LNCaP clone FGC (cell line): ENCODE measurements at regions not wholly inside any gene's neighbourhood (a gene's known extent, or its start where the extent isn't known, plus 50 kb on each side); places are given as distances from the start of the nearest gene placed in this dataset.
"Not testable (repeated sequence)": the region's sequence is repeated elsewhere in the genome, so short reads cannot be mapped to it uniquely, and the experiment has no call there.

ENCODE experiments used
- DNase-seq: peaks from one replicate; pipeline ENCODE4 v3.0.0-alpha.2; 2011; ENCODE audit warnings: low read depth
- H3K4me3 ChIP-seq: 2 replicates; pipeline ENCODE4 v1.5.1; 2011; ENCODE audit warnings: mild to moderate bottlenecking, low read depth, low read length, control low read depth
- CTCF ChIP-seq: IDR thresholded peaks from 2 replicates; pipeline ENCODE4 v1.5.1; 2012; ENCODE audit warnings: mild to moderate bottlenecking; ENCODE audit not compliant: control insufficient read depth, insufficient read depth; ENCODE audit errors: extremely low read depth

- no peak overlapping the region for H3K4me3 ChIP-seq
- no peak for TF ChIP-seq CTCF
- DNase-seq = no peak
These were observed 152.2 kb downstream of the MTX2 start for GRCh38 chr2:176421297-176422050.

- no peak overlapping the region for H3K4me3 ChIP-seq
- peak; percentile 75 for DNase-seq
- TF ChIP-seq CTCF = no peak
These were observed 154.6 kb downstream of the MTX2 start for GRCh38 chr2:176423819-176424218.

DNA sequence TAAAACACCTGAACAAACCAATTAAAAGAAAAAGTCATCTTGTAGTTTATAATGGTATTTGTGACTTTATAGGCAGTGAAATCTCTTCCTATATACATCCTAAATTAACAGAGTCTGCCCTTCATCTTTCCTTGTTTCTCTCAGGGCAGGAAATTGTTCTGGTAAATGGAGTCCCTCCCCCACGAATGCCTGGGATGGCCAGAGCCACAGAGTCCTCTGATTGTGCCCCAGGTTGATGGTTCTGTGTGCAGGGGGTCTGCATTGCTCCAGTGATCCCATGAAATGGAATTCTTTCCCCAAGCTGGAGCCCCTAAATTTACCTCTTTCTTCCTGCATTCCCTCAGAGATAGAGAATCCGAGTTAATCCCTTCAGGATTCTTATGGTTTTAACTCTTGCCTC is 155.5 kb downstream of the MTX2 start:
- no peak for TF ChIP-seq CTCF
- DNase-seq = no peak
- H3K4me3 ChIP-seq = no peak overlapping the region

DNA sequence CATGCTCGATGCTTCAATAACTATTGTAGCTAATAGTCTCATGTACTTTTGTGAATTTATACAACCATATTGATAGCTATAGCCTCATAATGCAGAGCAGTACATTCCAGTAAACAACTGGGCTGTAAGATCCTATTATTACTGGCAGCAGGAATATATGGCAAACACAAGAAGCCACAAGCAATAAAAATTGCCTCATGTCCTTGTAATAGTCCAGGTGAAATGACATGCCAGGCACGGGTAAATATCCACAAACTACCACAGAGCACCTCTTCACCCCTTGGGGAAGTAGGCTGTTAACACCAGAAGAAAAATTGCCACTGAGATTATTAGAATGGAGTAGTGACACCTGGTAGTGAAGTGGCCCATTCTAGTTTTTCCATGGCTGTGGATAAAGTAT is 158.3 kb downstream of the MTX2 start:
- TF ChIP-seq CTCF = no peak

GRCh38 chr2:176428944-176429469 is 159.8 kb downstream of the MTX2 start:
- not testable (repeated sequence) for DNase-seq, H3K4me3 ChIP-seq

More for the DNA sequence above, 158.3 kb downstream of the MTX2 start:
- peak; percentile 67 for DNase-seq
- no peak overlapping the region for H3K4me3 ChIP-seq

DNA sequence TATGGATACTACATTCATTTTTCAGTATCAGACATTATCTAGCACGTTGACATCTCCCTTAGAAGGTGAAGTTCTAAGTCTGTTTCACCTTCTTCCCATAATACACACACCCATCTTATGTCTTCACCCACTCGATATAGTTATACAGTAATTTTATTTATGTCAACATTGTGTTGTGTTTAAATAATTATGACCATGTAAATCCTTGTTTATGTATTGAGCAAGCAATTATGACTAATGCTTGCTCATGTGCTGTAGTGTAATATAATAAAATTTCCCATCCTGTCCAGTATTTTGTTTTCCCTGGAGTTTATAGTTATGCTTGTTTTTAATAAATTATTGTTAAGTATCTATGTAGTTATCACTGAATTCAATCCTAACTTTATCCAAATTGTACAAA is 163.2 kb downstream of the MTX2 start:
- no peak for TF ChIP-seq CTCF
- no peak for DNase-seq
- H3K4me3 ChIP-seq = no peak overlapping the region

- no peak for DNase-seq
- no peak overlapping the region for H3K4me3 ChIP-seq
- TF ChIP-seq CTCF = no peak
These were observed 166.5 kb downstream of the MTX2 start for GRCh38 chr2:176435729-176436128.
